Activated CD4-positive, alpha-beta T cell treated with anti-CD3 and anti-CD28 coated beads for 1 hour (primary cell): ENCODE measurements at regions not wholly inside any gene's neighbourhood (a gene's known extent, or its start where the extent isn't known, plus 50 kb on each side); places are given as distances from the start of the nearest gene placed in this dataset.

Source experiments
- DNase-seq: peaks from one replicate; pipeline ENCODE4 v3.0.0-alpha.2; 2020

GRCh38 chrX:149272690-149273463, 232.2 kb downstream of the IDS start:
- no peak for DNase-seq

- DNase-seq: no peak
Measured at GRCh38 chrX:149267878-149268813, 237.0 kb downstream of the IDS start.

- DNase-seq: no peak
Measured at GRCh38 chrX:149262086-149262485, 243.0 kb downstream of the IDS start.

GRCh38 chrX:149259241-149259640, 245.9 kb downstream of the IDS start:
- no peak for DNase-seq

- no peak for DNase-seq
Measured at GRCh38 chrX:149255860-149256259, 249.2 kb downstream of the IDS start.

- DNase-seq: no peak
Measured at GRCh38 chrX:149248073-149248625, 257.0 kb downstream of the IDS start.

GRCh38 chrX:149230689-149231088, 274.4 kb downstream of the IDS start:
- no peak for DNase-seq

GRCh38 chrX:149223854-149224253, 281.3 kb downstream of the IDS start:
- DNase-seq: no peak

- DNase-seq: no peak
Measured at GRCh38 chrX:149222040-149222439, 283.1 kb downstream of the IDS start.

GRCh38 chrX:149221230-149221629, 283.9 kb downstream of the IDS start:
- no peak for DNase-seq

GRCh38 chrX:149213264-149213663, 291.8 kb downstream of the IDS start:
- DNase-seq: no peak

- no peak for DNase-seq
Measured at GRCh38 chrX:149208307-149208706, 296.8 kb downstream of the IDS start.

GRCh38 chrX:149207518-149207917, 297.6 kb downstream of the IDS start:
- no peak for DNase-seq

- DNase-seq: no peak
Measured at GRCh38 chrX:149205937-149206336, 299.2 kb downstream of the IDS start.

- DNase-seq: no peak
Measured at GRCh38 chrX:149205081-149205480, 300.0 kb downstream of the IDS start.

GRCh38 chrX:149199734-149200133, 305.4 kb downstream of the IDS start:
- DNase-seq: no peak

GRCh38 chrX:149198980-149199732, 305.9 kb downstream of the IDS start:
- DNase-seq: no peak

GRCh38 chrX:149185087-149185486, 320.0 kb downstream of the IDS start:
- no peak for DNase-seq

GRCh38 chrX:149161435-149162088, 343.5 kb downstream of the IDS start:
- no peak for DNase-seq

- no peak for DNase-seq
Measured at GRCh38 chrX:149157976-149158375, 347.1 kb downstream of the IDS start.

GRCh38 chrX:149152941-149153340, 352.2 kb downstream of the IDS start:
- DNase-seq: no peak
